ENCODE measurements at regions not wholly inside any gene's neighbourhood (a gene's known extent, or its start where the extent isn't known, plus 50 kb on each side); places are given as distances from the start of the nearest gene placed in this dataset.

DNA sequence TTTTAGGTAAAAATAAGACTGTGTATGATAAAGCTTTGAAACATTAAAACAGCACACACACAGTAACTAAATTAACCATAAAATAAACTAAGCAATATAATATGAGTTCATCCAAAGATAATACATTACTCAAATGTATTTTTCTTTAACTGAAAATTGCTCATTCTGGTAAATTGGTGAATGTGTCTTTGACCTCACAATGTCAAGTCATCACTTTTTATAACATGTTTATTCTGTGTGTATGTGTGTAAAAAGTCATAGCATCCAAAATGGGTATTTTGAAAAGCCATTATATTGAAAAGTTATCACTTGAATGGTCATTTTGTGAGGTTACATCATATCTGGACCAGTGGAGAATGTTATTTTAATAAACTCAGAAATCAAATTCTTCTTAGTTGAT is 724.6 kb downstream of the ADGRL2 start:
- DNase-seq, result no peak

DNA sequence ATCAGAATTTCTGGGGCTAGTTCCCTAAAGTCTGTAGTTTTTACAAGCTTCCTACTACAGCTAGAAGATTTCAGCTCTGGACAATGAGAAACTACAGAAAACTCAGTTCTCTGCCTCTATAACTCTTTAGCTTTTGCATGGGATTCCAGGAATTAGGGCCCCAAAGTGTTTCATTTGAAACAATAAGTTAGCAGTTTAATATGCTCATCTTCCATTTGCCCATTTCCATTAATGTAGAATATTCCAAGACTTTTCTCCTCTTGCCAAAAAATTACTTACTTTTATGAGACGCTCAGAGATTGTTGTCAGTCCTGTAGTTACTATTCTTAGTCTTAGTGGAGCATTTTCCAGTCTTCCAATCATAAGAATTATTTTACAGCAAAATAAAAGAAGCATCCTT is 719.9 kb downstream of the ADGRL2 start:
- DNase-seq, result no peak

DNA sequence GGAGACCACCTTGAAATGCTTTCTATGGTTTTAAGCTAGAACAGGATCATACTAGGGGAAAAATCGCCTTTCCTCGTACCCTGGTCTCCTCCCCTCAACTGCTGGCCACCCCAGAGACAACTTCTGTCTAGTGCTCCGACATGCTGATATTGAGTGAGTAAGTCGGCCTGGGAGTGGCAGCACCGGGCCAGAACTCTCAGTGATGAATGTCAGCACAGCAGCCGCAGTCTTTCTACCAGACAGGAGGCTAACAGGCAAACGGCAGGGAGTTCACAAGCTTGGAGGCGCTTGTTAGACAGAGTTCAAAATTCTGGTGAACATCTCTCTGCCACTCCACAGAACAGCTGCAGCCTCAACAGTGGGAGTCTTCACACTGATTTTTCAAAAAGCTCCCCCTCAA is 716.9 kb downstream of the ADGRL2 start:
- no peak for DNase-seq

DNA sequence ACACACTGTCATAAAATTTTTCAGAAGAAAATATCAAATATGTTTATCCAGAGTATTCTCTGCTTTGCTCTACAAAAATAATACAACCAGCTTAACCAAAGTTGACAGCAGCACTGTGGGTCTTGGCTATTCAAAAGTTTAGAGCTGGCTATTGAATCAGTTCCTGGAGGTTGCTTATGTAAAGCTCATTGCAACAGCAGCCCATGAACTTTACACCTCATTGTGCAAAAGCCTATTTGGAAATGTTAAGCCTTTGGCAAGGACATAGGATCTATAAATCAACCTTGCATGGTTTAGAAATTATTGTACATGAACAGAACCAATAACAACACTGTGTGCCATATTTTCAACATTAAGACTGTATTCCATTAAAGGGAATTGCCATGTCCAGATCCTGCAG is 714.9 kb downstream of the ADGRL2 start:
- DNase-seq, result no peak

DNA sequence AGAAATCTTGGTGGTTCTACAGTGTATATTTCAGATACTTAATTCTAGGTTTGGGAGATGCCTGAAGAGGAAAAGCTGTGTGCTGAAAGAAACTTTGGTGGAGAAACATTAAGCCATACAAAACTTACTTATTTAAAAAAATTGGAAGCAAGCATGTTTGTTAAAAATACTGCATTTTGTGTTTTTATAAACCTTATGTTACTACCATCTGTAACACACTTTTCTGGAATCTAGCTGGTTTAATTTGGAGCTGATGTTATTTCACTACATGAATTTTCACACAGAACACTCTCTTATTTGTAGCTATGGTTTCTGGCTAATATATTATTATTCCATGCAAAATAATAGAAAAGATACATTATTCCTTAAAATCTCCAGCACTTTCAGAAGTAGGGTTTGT is 710.7 kb downstream of the ADGRL2 start:
- no peak for DNase-seq

DNA sequence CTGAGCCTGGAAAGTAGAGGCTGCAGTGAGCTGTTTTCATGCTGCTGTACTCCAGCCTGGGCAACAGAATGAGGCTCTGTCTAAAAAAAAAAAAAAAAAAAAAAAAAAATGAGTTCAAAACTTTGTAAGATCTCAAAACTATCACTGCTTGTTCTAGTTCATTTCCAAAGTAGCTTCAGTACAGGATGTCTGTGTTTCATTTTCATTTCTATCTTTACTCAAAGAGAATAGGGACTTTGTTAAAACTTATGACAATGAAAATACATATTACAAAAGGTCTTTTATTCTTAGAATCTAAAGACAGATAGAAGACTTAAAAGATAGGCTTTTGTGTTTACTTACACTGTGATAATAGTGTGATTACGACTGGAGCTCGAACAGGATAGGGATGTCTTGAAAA is 709.7 kb downstream of the ADGRL2 start:
- DNase-seq, result no peak

DNA sequence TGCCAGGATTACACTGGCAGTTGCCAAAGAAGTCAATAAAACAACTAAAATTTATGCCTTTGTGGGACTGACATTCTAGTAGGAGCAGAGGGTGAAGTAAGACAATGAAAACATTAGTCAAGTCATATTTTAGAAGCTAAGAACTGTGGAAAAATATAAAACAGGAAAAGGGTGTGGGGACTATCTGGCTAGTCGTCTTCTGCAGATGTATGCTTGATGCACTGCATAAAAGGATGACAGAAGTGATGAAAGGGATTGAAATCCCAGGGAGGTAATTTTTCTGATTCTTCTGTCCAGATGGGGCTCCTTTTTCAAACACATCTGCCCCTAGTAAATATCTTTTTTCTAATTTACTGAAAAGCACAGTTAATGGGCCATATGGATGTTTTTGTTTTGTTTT is 706.3 kb downstream of the ADGRL2 start:
- DNase-seq, result no peak

DNA sequence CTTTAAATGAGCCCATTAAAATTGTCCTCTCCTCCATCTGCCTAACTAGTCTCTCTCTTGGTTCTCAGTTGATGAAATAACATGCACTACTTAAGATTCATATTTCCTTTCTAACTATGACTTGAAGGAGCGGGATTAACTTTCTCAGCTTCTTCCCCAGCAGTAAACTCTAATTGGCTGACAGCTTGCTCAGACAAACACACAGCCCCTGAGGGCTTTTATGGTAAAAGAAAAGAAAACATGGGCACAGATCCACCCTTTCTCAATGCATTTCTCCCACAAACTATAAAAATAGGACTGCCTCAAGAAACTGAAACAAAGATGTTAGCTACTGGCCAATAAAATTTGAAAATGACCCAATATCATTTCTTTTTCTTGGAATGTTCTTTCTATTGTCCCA is 703.1 kb downstream of the ADGRL2 start:
- no peak for DNase-seq

DNA sequence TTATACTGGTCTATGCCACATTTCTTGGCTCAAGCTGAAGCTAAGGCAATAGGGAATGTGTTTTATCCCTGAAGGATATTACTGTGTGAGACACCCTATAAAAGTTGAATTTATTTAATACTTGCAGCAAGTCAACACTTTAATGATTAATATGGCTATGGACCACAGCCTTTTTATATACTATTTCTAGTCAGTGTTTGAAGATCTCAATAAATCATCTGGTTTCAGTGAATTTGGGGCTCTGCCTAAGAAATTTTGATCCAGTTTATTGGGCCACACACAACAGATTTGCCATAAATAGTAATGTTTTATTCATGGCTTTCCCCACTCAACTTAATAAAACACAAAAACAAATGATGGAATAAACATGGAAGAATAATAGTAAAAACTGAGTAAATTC is 698.3 kb downstream of the ADGRL2 start:
- no peak for DNase-seq

DNA sequence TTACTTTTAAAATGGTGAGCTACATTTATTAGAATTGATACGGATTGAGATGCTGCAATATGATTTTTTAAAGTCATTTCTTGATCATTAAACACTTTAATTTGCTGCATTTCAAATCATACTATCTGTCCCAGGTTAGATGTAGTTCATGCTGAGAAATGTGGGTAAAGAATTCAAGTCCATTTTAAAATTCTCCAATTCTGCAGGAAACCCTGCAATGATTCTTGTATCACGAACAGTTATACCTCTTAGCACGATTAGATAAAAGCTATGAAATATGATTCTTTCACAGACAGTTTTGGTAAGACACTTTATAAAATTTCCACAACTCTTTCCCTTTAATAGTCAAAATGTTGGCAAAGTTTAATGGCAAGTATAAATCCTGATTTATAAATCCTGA is 693.4 kb downstream of the ADGRL2 start:
- no peak for DNase-seq

DNA sequence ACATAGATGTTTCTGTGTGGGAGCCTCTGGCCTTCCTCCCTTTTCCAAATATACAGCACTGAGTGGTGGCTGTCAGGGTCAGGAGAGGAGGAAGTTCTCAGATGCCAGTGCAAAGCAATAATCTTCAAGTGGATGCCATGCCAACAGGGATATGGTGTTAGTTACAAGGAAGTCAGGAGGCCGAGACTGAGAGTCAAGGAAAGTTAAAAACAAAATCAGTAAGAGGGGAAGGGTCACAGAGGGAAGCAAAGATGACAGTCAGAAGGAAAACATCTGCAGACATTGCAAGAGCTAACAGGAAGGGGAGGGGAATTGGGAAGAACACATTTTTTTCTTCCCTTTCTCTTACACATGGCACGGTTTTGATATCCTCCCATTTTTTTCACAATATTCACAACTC is 691.4 kb downstream of the ADGRL2 start:
- DNase-seq, result no peak

DNA sequence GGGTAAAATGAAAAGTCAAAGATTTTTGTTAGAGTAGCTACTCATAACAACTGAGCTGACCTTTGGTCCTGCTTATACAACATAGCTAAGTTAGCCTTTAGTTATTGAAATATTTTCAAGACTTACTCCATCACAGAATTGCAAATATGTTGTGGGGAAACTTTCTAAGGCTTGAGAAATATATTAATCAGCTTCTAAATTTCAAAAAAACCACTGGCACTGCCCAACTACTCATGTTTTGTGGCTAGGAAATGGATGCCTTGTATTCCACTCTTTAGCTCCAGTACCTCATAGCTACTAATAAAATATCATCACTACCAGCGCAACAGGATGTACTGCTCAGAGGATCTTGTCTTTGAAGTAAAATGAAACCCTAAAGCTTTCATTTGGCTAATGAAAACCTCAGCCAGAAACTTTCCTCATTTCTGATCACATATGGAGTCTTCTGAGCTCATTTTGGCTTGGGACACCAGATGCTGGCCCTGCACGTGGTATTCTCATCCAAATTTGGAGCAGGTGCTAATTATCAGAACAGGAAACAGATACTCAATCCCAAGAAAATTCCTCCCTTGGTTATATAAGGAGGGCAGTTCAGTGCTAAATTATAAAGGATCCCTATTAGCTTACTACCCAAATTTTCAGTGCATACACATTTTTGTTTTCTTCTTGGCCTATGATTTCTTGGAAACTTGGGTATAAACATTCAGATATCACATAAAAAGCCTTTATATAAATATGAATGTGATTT is 690.7 kb downstream of the ADGRL2 start:
- no peak for DNase-seq

DNA sequence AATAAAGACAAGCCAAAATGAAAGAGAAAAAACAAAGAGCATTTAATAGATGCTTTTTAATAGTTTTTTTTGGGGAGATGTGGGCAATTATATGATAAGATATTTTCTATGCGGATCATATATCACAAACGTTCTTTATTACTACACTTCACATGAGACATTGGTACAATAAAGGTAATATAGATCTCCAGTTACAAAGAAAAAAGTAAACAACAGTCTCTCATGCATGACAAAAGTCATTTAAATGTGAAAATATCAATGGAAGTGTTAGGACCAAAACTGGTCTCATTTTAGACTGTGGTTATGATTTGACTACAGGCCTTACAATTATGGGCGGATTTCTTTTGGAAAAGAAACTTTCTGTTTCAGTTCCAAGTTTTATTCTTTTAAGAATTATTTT is 687.0 kb downstream of the ADGRL2 start:
- no peak for DNase-seq

DNA sequence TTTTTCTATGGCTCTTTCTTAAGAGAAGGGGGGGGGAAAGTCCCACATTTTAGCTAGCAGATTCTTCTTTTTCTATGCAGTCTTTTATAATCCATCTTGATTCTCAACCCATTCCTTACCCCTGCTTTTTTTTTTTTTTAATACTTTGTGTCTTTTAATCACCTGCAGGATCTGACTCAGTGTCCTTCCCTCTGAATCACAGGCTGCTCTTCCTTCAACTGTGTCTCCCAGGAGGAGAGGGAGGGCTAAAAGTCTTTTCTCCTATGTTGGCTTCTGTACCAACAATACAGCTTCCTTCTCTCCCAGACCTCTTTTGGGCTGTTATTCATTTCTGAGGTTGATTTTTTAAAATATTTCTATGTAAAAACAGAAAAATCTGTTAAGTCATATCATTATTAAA is 686.2 kb downstream of the ADGRL2 start:
- DNase-seq, result no peak

DNA sequence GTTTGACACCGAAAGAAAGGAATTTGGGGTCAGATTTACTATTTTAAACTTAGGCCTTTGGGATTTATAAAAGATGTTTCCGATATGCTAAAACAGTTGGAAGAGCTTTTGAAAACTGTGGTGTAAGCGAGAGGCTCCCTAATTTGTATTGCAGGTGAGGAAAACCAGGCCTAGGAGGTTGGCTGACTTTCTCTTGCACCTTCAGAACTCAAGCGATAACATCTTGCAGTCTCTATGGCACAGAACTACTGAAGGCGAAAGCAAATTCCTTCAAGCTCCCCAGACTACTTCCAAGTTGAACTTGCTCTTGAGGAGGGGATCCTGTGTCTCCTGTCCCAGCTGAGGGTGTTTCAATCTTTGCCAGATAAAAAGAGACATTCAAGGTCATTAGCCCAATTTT is 685.7 kb downstream of the ADGRL2 start:
- no peak for DNase-seq

DNA sequence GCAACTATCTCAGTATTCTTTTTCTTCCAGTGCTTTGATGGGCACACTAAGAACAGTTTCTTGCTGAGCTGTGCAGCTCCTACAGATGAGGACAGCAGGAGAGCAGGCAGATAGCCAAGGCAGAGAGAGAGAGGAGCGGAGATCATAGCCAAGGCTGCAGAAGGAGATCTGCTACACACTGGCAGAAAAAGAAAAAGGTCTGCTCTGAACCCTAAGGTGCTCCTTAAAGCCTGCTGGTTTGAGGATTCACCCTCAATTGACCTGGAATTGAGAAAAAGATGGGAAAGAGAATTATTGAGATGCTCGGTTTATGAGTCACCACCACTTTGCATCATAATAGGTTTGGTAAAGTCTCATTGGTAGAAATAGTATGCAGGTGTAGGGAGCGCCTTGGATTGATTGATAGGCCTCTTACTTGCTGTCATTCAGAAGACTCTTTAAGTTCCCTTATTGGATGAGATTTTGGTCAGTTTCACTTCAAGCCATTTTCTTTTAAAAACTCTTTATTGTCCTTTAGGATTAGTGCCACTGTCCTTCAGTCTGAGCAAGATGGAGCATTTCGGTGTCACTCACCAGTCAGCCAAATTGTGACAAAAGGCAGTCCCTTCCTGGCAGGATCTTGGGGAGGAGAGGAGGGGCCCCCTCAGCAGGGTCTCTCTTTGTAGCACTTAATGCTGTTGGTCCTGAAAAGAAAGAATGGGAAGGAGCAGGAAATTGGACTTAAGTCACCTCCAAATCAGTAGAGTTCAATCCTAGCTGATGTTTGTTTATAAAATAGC is 685.0 kb downstream of the ADGRL2 start:
- no peak for DNase-seq

DNA sequence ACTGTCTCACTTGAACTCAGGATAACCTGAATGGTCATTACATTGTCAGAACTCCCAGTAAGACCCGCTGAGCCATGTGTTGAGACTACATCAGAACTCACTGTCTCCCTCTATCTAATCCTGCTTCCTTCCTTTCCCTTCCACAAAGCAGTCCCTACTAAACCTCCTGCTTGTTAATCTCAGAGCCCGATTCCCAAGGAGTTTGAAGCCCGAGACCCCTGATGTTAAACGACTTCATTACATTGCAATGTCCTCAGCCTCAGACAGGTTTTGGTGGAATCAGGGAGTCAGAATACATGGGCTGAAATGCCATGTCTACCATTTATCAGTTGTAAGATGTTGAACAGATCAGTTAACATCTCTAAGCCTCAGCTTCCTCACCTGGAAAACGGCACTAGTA is 682.4 kb downstream of the ADGRL2 start:
- DNase-seq, result no peak

DNA sequence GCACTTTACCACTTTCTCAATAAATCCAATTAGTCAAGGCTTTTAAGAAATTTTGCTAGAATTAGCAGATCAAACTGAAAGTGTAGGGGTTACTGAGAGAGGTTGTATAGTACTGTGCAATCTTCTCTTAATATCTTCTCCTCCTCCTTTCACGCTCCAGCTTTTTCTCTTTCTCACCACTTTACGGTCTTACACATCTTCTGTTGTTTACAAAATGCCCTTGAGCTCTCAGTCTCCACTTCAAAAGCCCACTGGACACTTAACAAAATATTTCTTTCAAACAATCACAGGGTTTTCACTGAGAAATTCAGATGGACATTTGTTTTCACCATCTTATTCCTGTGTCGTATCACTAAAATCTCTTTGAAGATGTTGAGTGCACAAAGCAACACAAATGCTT is 678.2 kb downstream of the ADGRL2 start:
- DNase-seq, result no peak

DNA sequence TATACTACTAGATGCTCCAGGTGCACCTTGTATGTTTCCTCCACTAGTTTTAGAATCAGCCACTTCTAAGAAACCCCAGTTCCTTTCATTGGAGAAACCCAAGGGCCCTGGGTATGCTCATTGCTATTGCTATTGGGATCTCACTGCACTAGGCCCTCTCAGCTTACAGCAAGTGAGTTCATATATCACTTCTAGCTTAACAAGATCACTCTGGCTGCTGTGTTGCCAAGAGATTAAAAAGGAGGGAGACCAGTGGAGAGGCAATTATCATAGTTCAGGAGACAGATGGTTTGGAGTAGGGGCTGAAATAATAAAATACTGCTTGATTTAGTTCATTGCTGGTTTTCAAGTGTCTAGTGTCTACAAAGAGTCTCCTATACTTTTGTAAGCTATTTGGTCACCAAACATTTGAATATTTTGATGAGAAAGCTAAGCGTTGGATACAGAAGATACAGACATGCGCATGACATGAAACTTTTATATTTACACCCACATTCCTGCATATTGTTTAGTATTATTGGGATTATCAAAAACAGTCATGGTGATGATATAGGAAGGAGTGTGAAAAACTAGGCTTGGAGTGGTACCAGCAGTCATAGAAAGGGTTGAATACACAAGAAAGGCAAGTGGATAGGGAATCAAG is 671.9 kb downstream of the ADGRL2 start:
- no peak for DNase-seq

DNA sequence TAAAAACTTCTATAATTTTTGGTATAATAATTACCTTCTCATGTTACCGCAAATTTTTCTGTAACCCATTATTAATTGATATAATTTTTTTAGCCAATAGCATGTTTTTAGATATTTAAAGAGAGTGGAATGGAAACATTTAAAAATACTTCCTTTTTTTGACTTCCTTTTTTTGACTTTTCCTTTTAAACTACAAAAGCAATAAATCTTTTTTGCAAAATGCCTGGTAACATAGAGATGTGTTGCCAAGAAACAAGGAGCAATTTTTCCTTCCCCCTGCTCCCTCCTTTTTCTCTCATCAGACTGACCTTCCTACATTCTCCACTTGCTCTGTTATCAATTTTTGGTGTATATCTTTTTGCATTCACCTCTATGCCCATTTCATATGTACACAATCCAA is 666.2 kb downstream of the ADGRL2 start:
- no peak for DNase-seq

DNA sequence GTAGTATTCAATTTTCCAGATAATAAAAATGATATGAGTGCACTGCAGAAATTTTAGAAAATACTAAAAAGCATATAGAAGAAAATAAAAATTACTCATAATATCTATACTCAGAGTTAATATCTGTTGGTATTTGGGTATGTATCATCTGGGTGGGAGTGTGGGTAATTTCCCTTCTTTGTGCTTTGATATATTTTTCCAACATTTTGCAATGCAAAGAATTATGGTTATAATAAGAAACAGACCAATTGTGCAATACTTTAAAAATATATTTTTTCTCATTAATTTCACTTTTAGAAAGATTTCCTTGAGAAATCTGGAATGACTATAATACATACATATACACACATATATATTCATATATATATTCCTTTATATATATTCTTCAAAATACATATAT is 665.7 kb downstream of the ADGRL2 start:
- no peak for DNase-seq

DNA sequence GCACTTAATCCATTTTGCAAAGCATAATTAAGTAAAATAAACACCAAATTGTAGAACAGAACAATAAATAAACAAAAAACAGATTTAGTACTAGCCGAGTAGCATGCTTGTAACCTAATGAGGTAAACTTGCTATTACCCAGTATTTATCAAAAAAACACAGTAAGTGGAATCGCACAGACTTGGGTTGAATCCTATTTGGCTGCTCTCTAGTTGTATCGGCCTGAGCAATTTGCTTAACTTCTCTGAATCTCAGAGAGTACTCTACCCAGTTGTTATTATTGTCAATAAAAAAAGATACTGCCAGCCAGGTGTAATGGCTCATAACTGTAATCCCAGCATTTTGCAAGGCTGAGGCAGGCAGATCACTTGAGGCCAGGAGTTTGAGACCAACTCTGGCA is 664.3 kb downstream of the ADGRL2 start:
- no peak for DNase-seq

DNA sequence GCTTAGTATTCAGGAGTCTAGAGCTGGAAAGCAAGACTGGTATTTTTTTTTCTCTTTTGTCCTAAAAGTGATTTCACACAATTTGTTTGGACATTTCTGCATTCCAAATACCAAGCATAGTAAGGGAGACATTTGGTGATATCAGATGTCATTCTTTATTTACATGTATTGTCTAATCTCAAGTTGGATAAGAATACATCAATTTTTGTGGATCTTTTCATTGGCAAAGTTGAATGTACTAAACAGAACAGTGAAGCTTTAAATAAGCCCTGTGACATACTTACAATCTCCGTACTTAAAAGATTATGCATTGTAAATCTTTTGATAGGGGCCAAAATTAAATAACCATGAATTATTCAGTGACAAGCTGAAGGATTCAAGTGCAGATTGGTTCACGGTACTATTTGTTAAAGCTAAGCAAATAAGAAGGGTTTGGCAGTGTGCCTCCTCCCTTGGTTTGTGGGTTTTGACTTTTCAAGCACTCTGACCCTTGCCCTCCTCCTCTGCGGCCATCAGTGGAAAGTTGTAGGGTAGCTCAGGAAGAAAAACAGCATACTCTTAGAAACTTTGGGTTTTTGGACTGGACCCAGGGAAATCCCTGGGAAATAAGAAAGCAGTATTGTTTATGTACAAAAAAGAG is 663.7 kb downstream of the ADGRL2 start:
- DNase-seq, result no peak

DNA sequence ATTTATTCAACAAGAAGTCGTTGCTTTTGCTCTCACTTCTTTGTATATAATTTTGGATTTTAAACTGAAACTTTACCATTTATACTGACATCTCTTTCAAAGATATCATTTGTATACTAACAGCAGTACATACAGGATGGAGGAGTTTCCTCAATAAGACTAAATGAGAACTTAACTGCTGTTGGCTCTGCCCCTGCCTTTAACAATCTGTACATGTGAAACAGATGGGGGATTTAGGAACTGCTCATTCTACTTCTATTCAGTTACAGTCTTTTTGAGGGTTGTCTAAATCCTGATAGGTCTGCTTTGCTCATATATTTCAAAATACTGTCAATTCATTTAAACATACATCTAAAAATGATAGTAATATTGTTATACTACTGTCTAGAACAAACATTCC is 663.2 kb downstream of the ADGRL2 start:
- no peak for DNase-seq

All from activated CD4-positive, CD25-positive, alpha-beta regulatory T cell treated with anti-CD3 and anti-CD28 coated beads, Interleukin-2, amount 50 U/mL, for 72 hours (primary cell).